GM21737 (cell line): ENCODE measurements at regions not wholly inside any gene's neighbourhood (a gene's known extent, or its start where the extent isn't known, plus 50 kb on each side); places are given as distances from the start of the nearest gene placed in this dataset.

Experiments used
- ATAC-seq: cut with Tn5 transposase; IDR thresholded peaks from one replicate; pipeline ENCODE4 v1.9.1; 2021; ENCODE audit warnings: mild to moderate bottlenecking, moderate library complexity; ENCODE audit not compliant: unreplicated experiment

DNA sequence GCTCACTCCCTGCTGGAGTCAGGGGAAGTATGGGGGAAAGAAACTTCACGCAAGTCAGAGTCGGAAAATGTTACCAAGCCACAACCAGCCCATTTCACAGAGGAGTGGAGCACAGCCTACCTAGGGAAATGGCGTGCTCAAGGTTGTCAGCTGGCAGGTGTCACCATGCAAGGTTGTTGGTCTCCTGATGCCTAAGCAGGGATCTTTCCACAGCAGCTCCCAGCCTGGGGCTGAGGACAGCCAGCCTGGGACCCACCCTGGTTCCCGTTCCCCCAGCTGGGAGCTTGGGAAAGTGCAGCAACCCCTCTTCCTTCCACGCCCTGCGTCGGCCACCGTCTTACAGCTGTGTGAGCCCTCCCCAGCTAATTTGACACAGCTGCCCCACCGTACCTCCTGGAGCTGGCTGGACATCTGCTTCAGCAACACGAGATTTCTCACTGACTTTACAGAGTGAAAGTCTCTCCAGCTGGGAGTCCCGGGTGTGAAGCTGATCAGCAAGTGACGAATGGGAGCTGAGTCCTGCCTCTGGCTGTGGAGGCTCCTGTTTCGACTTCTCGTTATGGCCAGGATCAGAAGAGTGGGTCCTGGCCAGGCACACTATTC, 224.6 kb upstream of the RAB4A start:
- no peak for ATAC-seq

DNA sequence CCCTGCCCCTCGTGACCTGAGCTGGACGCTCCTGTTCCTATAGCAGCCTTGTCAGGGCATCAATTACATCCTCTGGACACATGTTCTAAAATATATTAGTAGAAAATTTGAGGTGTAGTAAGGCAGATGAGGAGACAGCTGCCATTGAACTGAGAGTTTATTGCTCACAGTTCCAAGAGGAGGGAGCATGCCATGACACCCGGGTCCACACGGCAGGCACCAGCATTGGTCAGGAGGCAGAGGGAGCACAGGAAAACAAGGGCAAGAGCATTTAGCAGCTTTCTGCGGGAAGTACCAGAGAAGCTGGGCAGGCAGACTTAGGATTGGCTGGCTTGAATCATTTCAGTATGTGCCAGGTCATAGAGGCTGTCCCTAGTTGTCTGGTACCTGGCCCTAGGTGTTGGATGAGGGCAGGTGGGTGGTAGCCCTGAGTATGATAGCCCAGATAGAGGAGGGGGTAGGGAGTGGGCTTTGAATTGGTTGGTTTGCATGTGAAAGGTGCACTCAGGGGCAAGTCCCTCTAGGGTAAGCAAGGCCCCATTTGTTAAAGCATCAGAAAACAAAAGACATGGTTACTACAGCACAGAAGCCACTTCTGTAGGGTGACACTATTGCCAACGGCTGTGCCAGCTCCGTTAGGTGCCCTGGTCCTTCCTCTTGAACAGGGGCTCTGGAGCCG, 223.6 kb upstream of the RAB4A start:
- no peak for ATAC-seq

DNA sequence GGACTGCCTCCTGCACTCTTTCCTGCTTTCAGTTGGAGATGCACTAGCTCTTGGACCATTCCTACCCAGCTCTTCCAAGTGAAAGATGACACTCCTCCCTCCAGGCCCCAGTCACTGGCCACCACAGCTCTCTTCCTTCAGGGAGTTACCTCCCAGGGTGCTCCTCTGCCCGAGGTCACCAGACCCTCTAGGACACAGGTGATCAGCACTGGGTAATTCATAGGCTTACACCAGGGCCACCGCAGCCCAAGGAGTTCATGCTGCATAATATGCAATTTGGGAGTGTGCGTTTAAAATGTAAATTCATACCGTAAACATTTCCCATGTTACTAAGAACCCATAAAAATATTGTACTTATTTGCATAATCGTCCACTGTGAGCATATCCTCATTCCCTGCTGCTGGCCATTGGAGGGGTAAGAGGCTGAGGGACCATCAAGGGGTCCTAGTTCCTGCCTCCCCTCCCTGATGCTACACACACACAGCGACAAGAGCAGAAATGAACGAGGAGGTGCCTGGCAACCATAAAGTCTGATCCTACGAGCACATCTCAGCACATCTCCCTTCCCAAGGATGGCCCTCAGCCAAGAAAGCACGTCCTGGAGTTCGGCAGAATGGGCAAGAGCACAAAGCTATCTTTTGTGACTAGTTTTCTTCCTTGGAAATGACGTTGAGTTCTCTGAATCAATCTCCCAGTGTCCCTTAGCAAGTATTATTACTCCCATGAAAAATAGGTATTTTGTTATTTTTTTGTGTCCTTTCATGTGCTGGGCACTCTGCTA, 222.9 kb upstream of the RAB4A start:
- ATAC-seq, result no peak

DNA sequence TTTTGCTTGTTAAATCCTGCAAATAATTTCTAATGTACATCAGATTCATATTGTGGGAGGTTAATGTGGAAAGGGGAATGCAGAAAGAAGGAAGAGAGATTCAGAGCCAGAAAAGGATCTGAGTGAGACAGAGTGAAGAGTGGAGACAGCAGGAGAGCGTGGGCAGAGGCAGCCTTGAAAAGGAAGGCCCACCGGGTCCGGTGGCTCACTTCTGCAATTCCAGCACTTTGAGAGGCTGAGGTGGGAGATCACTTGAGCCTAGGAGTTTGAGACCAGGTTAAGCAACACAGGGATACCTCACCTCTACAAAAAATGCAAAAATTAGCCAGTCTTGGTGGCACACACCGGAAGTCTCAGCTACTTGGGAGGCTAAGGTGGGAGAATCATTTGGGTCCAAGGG, 222.0 kb upstream of the RAB4A start:
- ATAC-seq, result no peak

DNA sequence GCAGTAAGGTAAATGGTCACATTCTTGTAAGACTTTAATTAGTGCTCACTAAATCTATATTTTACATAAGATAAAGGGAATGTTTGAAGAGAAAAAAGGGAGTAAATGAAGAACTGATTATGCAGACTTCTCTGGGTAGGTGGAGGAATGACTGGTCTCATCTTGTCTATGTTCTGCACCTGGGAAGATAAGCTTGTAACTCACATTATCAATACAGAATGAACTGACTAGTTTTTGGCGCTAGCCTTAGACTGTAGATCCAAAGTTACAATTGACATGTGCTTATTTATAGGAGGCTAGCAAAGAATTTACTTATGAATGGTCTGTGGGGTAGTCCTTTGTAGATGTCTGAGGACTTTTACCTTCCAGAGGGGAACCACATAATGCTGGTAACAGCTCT, 214.9 kb upstream of the RAB4A start:
- no peak for ATAC-seq

DNA sequence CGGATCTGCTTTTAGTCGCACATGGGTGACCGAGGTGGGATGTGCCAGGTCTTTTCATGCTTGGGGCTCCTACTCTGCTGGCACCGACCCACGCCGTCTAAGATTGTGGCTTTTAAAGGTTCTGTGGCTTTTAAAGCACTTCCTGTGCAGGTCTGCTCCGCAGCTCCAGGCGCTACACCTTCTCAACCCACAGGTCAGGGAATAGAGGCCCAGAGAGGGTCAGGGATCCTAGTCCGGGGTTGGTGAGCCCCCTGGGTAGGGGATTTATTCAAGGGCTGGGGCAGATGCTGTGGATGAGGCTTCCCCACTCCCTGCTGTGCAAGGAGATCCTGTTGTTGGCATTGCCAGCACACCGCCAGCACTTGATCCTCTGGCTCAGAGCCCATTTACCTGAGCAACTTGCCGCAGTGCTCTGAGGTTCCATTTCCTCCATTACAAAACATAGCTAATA, 212.8 kb upstream of the RAB4A start:
- ATAC-seq, result no peak

DNA sequence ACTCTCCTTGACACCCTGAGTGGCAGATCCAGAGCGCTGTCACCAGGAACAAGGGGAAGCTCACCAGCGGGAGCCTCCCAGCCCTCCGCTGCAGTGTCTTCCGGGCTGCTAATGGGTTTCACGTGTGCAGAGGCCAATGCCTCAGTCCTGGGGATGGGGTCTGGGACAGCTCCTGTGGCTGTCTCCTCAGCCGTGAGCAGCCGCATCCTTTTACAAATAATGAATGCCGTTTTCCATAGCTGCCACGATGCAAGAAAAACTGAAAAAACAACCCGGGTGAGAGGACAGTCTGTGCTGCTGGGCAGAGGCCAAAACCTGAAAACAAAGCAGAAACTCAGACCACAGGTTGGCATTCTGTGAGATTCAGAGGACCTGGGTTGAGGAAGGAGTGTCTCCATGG, 212.2 kb upstream of the RAB4A start:
- ATAC-seq, result no peak

DNA sequence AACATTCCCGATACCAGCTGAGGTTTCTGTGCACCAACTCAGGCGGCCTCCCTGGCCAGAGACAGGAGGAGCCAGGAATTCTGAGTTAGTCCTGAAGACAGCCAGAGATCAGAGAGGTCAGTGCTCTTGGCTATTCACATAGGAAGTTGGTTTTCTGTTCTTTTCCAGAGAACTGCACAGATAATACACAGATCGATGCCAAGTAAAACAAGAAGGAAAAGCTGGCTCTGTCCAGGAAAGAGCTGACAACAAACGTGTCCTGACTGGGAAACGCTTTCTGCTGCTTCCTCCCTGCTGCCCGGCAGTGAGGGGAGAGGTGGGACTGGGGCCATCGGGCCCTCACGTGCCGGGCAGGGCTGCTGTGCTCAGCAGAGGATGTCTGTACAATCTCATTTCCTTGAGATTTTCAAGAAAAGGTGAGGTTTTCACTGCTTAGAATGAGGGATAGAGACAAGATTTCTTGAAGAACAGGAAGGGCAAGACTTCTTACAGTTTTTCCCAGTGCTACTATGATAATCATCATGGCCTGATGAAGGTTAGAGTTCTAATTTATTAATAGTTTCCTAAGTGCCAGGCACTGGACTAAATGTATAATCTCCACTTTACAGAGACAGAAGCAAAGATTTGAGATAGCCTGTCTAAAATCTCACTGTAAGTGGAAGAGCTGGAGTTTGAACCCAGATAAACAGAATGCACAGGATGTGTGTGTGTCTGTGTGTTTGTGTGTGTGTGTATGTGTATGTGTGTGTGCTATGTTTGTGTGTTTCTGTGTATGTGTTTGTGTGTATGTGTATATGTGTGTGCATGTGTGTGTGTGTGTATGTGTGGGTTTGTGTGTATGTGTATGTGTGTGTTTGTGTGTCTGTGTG, 211.0 kb upstream of the RAB4A start:
- no peak for ATAC-seq

DNA sequence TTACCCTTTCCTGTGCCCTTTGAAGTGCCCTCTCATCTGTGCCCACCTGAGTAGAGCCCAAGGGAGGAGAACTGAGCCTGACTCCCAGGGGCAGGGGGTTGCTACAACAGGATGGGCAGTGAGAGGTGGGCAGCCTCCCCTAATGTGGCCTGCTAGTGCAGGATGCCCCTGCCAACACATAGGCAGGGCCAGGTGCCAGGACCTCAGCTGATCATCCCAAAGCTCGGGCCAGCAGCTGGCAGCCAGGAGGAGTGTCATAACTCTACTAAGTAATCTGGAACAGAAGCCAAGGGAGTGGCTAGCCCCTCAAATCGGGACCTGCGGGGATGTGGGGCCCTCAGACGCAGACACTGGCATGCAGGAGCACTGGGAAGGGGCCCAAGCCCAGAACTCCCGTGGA, 208.8 kb upstream of the RAB4A start:
- no peak for ATAC-seq

DNA sequence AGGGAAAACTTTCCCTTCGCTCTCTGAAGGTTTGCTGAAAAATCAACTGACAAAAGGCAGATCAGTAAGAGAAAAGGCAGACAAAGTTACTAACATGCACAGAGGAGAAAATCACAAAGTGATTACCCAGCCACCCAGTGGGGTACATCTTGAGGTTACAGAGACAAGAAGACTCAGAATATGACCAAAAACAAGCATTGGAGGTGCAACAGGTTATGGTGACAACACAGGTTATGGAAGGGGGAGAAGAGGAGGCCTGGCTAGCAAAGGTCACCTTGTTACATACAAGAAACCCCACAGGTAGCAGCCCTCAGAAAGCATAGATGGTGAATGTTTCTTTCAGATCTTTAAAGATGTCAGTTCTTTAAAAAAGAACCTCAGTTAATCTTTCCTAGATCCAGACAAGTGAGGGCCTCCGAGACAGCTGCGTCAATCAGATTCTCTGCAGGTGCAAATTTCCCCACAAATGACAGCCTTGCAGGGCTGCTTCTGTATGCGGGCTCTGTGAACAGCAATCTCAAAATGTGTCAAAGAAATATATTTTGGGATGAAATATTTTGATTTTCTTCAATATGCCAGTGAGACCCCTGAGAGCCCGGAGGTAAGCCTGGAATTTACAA, 207.6 kb upstream of the RAB4A start:
- no peak for ATAC-seq

DNA sequence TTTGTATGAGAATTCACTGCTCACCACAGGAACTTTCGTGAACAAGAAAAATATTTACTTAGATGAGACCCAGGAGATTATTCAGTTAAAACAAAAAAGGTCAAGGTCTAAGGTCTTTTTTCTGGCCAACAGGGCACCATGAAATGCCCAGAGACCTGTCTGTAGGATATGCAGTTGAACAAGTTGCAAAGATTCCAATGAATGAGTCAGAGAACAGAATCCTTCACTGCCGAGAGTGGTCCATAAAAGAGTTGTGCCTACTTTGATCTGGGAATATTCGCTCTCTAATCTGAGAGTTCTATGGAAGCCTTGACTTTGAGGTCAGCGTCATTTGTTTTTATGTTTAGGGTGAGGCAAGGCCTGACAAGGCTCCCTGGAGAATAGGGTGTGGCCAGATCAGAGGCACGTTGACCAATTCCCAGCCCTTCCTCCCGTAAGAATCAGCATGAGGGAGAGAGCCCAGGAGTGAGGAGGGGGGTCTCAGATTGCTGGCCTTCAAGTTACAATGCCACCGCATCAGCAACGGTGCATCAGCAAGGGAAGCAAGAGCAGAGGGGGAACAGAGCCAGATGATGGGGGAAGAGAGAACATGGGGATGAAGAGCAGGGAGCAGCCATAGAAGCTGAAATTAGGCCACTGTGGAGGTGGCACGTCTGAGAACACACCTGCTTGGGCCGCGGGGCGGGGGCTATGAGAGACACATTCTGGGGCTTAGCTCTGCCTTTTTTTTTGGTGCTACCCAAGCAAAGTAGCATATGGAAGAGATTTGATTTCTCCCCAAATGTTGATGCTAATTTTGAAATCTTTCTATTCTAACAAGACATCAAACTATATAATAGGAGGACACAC, 206.4 kb upstream of the RAB4A start:
- ATAC-seq, result no peak

DNA sequence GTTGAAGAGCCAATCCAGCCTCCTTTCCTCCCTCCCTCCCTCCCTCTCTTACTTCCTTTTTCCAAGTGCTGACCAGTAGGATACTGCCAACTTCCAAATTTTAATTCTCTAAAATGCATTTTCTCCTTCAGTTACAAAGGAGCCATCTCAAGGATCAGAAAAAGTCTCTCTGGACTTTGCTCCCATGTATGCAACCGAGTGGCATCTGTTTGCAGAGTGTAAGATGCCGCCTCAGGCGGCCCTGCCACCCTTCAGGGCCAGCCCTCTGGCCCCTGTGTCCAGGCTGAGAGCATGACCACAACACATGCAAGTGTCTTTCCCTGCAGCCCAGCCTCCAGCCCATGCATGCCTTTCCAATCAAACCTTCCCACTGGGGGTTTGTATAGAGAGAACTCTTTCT, 205.3 kb upstream of the RAB4A start:
- ATAC-seq, result no peak

DNA sequence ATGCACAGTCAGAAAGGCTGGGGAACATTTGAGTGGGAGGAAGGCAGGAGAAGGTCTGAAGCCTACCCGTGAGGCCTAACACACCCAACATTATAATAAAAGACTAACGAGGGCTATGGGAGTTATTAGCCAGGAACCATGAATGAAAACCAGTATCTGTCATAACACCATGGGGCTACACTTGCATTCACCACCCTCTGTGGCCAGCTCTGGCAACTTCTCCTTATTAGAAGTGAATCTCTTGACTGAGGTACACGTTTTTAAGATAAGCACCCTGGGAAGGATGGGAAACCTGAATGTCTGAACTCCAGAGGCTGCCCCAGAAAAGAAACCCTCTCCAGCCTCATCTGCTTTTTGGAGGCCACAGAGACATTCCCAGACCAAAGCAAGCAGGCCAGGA, 204.3 kb upstream of the RAB4A start:
- ATAC-seq, result no peak

DNA sequence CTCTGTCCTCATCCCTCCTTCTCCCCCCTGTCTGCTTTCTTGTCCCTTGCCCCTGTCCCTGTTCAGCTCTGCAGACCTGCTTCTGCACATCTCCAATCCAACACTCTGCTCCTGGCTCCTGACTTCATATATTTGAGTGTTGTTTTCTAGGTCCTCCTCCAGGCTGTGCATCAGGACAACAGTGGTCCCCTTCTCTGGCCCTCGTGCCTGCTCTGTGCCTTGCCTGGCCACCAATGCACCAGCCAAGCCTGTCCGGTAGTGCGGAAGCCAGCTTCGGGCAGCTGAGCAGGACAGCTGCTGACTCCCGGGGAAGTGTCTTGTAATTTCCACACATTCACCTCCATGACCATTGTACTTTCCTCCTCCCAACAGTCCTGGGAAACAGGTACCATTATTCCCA, 203.4 kb upstream of the RAB4A start:
- ATAC-seq, result no peak

DNA sequence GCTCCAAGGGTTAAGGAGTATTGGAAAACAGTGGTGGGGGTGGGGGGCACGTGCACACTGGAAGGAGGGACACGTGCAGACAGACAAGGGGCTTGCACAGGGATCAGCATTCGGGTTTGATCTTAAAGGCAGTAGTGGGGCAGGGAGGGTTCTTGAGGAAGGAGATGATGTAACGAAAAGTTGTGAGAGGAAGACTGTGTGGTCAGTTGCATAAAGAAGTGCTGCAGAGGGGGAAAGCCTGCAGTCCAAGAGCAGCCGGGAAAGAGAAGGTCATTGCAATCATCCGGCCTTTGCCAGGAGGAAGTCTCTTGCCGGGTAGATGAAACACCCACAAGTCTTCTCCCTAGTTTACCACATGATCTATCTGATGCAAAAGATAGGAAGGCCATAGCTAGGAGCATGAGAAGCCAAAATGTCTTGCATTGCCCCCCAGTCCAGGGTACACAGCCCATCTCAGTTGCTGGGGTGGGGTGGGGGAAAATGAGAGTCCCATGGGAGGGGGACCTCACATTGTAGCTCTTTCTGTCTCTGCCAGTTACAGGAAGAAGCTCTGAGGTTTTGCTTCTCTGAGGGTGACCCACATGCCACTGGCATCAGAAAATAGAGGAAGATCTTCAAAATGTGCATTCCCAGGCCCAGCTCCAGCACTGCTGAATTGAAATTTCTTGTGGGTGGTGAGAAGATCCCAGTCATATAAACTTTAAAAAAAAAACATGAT, 202.5 kb upstream of the RAB4A start:
- ATAC-seq, result no peak

DNA sequence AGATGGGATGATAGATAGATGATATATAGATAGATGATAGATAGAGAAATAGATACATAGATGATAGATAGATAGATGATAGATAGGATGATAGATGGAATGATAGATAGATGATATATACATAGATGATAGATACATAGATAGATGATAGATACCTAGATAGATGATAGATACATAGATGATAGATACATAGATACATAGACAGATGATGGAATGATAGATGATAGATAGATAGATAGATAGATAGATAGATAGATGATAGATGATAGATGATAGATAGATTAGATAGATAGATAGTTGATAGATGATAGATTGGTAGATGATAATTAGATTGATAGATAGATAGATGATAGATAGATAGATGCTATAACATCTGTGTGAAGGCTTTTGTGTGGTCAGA, 201.7 kb upstream of the RAB4A start:
- no peak for ATAC-seq

DNA sequence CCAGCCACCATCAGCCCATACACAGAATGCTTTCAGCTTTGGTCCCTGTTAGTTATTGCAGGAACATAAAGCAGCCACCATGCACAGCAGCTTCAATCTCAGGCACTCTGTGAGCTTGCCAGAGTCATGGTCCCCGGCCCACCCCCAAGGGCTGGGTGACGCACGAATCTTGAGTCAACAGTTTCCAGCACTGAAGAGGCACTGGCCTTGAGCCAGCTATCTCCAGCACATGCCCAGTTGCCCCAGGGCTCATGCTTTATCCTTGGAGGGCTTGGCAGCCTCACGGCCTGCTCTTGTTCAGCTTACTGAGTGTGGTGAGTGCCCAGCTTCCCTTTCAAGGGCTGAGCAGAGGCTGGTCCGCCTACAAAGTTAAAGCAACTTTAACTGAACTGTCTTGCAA, 200.7 kb upstream of the RAB4A start:
- no peak for ATAC-seq

DNA sequence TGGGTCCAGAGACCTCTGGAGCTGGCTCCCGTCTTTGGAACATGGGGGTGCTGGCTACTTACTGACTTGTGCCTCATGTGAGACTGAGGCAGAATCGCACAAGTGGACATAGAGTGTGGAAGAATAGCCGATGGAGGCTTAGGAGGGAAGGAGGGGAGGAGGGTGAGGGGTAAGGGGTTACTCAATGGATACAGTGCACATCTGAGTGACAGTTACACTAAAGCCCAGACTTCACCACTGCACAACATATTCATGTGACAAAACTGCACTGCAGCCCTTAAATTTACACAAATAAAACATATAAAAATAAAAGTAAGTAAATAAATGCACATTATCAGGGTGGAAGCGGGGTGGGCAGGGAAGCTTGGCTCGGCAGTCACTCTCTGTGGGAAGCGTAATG, 197.7 kb upstream of the RAB4A start:
- ATAC-seq, result no peak

DNA sequence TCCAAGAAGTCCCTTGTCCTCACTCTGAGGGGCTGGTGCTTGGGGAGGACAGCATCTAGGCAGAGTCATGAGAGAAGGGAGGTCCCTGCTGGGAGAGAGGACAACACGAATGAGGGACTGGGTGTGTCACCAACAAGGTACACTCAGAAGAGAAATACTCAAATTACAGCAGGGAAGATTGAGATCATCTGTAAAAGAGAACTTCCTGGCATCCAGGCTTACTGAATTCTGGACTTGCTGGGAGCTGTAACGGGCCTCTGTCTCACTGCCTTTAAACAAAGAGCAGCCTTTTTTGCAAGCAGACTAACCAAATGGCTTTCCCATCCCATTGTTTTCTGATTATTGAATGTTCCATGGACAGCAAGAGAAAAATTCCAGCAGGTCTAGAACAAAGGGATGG, 195.7 kb upstream of the RAB4A start:
- ATAC-seq, result no peak
